ENCODE measurements at regions not wholly inside any gene's neighbourhood (a gene's known extent, or its start where the extent isn't known, plus 50 kb on each side); places are given as distances from the start of the nearest gene placed in this dataset.

DNA sequence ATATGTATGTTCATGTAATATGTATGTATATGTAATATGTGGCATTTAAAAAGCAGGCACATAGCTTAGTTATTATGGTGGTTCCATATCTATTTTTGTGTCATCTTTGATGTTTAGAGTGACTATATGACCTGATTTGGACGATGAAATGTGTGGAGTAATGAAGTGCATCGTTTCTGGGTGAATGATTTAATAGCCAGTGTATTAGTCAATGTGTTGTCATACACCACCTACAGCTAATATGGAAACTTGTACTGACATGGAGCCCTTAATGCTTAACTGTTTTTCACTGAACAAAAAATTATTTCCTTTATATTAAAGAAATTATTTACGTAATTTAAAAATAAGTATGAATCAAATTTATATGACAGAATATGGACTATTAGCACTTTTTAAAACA, 292.3 kb upstream of the FSTL5 start:
- TF ChIP-seq, protein P1, sequence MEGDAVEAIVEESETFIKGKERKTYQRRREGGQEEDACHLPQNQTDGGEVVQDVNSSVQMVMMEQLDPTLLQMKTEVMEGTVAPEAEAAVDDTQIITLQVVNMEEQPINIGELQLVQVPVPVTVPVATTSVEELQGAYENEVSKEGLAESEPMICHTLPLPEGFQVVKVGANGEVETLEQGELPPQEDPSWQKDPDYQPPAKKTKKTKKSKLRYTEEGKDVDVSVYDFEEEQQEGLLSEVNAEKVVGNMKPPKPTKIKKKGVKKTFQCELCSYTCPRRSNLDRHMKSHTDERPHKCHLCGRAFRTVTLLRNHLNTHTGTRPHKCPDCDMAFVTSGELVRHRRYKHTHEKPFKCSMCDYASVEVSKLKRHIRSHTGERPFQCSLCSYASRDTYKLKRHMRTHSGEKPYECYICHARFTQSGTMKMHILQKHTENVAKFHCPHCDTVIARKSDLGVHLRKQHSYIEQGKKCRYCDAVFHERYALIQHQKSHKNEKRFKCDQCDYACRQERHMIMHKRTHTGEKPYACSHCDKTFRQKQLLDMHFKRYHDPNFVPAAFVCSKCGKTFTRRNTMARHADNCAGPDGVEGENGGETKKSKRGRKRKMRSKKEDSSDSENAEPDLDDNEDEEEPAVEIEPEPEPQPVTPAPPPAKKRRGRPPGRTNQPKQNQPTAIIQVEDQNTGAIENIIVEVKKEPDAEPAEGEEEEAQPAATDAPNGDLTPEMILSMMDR (IDR thresholded peaks at IDR 0.05) = no peak
- Mint-ChIP-seq H3K36me3 (ENCODE audit: unreplicated experiment) (no peaks in the 10 kb centered on the region), H3K4me3 (ENCODE audit: unreplicated experiment) (no peak overlapping the region), H3K4me1 (ENCODE audit: unreplicated experiment) (no peaks in the 10 kb centered on the region), H3K9me3 (ENCODE audit: unreplicated experiment) (no peaks in the 10 kb centered on the region), H3K27ac (ENCODE audit: unreplicated experiment) (no peak overlapping the region), H3K27me3 (ENCODE audit: unreplicated experiment) (peaks cover 4% of the 10 kb centered on the region)
- DNase-seq (ENCODE audit: extremely low spot score, unreplicated experiment) = no peak

DNA sequence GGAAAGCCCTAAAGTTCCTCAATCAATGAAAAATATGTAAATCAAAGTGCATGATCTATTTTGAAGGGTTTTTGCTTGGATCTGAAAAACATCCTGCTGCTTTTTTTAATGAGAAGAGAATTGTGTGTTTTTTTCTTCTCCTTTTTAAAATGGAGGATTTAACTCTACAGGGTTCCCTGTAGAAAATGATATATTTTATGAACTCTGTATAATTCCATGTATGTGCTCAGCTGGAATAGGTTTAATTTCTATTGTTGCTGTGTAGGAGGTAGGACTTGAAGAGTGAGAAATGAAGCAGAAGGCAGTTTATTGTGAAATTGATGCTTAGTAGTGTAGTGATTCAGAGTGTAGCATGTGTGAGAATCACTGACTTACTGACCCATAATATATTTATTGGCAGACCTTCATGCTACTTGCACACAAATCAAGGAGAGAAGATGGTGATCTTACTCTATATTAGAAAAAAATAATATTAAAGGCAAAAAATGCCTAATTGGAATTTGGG, 286.8 kb upstream of the FSTL5 start:
- no peaks in the 10 kb centered on the region for H3K9me3 Mint-ChIP-seq (ENCODE audit: unreplicated experiment)
- H3K4me3 Mint-ChIP-seq (ENCODE audit: unreplicated experiment) = no peak overlapping the region
- no peak overlapping the region for H3K27ac Mint-ChIP-seq (ENCODE audit: unreplicated experiment)
- no peaks in the 10 kb centered on the region for H3K4me1 Mint-ChIP-seq (ENCODE audit: unreplicated experiment)
- H3K36me3 Mint-ChIP-seq (ENCODE audit: unreplicated experiment) = no peaks in the 10 kb centered on the region
- no peaks in the 10 kb centered on the region for H3K27me3 Mint-ChIP-seq (ENCODE audit: unreplicated experiment)
- no peak for DNase-seq (ENCODE audit: extremely low spot score, unreplicated experiment)
- TF ChIP-seq, protein P1 (IDR thresholded peaks at IDR 0.05) = no peak

DNA sequence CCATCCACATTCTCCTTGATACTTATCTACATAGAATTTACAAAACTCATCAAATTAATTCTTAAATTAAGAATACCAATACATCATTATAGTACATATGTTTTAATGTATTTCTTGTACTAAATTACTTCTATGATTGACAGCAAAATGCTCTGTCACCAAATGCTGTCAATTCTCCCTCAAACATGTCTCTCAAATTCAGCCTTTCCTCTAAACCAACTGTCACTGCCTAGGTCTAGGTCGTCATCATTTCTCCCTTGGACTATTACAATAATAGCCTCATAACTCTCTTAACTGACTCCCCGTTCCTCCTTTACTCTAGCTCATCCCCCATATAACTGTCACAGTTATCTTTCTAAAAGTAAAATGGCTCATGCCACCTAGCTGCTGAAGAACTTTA, 279.7 kb upstream of the FSTL5 start:
- no peaks in the 10 kb centered on the region for H3K27me3 Mint-ChIP-seq (ENCODE audit: unreplicated experiment)

DNA sequence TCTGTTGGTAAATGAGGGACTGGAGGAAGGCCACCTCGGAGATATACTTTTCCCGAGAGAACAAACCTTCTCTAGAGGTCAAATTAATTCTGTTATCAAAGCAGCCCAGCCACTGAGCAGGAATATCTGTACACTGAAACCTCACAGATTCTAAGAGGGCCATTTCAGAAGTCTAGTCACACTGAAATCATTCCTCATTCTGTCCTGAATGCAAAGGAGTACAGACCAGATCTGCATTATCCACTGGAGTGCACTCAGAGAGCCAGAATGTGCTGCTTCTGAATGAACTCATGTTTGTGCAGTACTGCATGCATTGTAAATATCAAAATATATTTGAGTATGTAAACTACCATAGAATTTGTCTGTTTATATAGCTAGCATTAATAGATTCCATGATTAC, 278.3 kb upstream of the FSTL5 start:
- H3K9me3 Mint-ChIP-seq (ENCODE audit: unreplicated experiment) = no peaks in the 10 kb centered on the region

More for the DNA sequence above, 279.7 kb upstream of the FSTL5 start:
- no peak for DNase-seq (ENCODE audit: extremely low spot score, unreplicated experiment)
- Mint-ChIP-seq H3K9me3 (ENCODE audit: unreplicated experiment) (no peaks in the 10 kb centered on the region), H3K36me3 (ENCODE audit: unreplicated experiment) (no peaks in the 10 kb centered on the region), H3K4me3 (ENCODE audit: unreplicated experiment) (no peak overlapping the region), H3K27ac (ENCODE audit: unreplicated experiment) (no peak overlapping the region), H3K4me1 (ENCODE audit: unreplicated experiment) (no peaks in the 10 kb centered on the region)
- TF ChIP-seq, protein P1 (IDR thresholded peaks at IDR 0.05) = no peak

DNA sequence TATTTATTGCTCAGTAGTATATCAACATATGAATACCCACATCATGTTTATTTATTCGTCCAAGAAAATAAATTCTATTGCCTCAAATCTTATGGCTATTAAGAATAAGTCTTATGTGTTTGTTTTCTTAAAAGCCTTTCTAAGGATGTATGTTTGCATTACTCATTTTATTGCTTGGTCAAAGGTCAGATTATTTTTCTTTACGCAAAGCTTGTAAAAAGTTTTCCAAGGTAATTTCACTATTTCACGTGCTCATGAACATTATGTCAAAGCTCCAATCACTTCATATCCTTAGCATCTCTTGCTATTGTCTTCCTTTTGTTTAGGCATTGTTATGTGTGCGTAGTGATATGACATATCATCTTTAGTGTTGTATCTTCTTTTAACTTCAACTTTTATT, 258.5 kb upstream of the FSTL5 start:
- no peaks in the 10 kb centered on the region for H3K9me3 Mint-ChIP-seq (ENCODE audit: unreplicated experiment)
- no peaks in the 10 kb centered on the region for H3K27me3 Mint-ChIP-seq (ENCODE audit: unreplicated experiment)
- H3K4me3 Mint-ChIP-seq (ENCODE audit: unreplicated experiment) = no peak overlapping the region
- H3K27ac Mint-ChIP-seq (ENCODE audit: unreplicated experiment) = no peak overlapping the region
- H3K4me1 Mint-ChIP-seq (ENCODE audit: unreplicated experiment) = no peaks in the 10 kb centered on the region
- no peaks in the 10 kb centered on the region for H3K36me3 Mint-ChIP-seq (ENCODE audit: unreplicated experiment)
- TF ChIP-seq, protein P1 (IDR thresholded peaks at IDR 0.05) = no peak
- no peak for DNase-seq (ENCODE audit: extremely low spot score, unreplicated experiment)

More for the DNA sequence above, 278.3 kb upstream of the FSTL5 start:
- no peak overlapping the region for H3K27ac Mint-ChIP-seq (ENCODE audit: unreplicated experiment)
- DNase-seq (ENCODE audit: extremely low spot score, unreplicated experiment) = no peak
- no peaks in the 10 kb centered on the region for H3K27me3 Mint-ChIP-seq (ENCODE audit: unreplicated experiment)
- no peak overlapping the region for H3K4me3 Mint-ChIP-seq (ENCODE audit: unreplicated experiment)
- TF ChIP-seq, protein P1 (IDR thresholded peaks at IDR 0.05) = no peak
- no peaks in the 10 kb centered on the region for H3K36me3 Mint-ChIP-seq (ENCODE audit: unreplicated experiment)
- no peaks in the 10 kb centered on the region for H3K4me1 Mint-ChIP-seq (ENCODE audit: unreplicated experiment)

Data from osteocyte (in vitro differentiated cells).